H1 (cell line): ENCODE measurements at regions not wholly inside any gene's neighbourhood (a gene's known extent, or its start where the extent isn't known, plus 50 kb on each side); places are given as distances from the start of the nearest gene placed in this dataset.

Experiments used
- CTCF ChIA-PET: fragments of 300-600 bp; sonication (Branson Sonifier 250); formaldehyde crosslinking; loops from one replicate; lab custom pipeline; 2021; ENCODE audit not compliant: partially characterized antibody; lab: Charles Lee
- POLR2A ChIA-PET: fragments of 300-600 bp; sonication (Branson Sonifier 250); formaldehyde crosslinking; loops from one replicate; lab custom pipeline; 2021; ENCODE audit warnings: inconsistent platforms; ENCODE audit not compliant: partially characterized antibody; lab: Charles Lee
- DNase-seq, 2 experiments: peaks; one replicate each; pipeline versions ENCODE4 v3.0.0 to v3.0.0-alpha.2; 2010 to 2022; ENCODE audit warnings: low spot score in 2 of 2, low read depth in 1 of 2, mixed read lengths in 1 of 2
- FAIRE-seq: peaks from 2 replicates; lab custom pipeline; 2011; peaks lifted over from hg19 to GRCh38; lab: Jason Lieb, UNC
- H2AFZ ChIP-seq: 2 replicates; pipeline ENCODE4 v1.8.1; 2012; ENCODE audit warnings: low read length, inconsistent platforms
- H2AK5ac ChIP-seq: 2 replicates; pipeline ENCODE4 v1.6.1; 2013; ENCODE audit warnings: low read depth, low read length
- H2BK120ac ChIP-seq: replicated peaks from 2 replicates; pipeline ENCODE3; 2013; ENCODE audit warnings: low read depth, low read length, inconsistent platforms
- H2BK12ac ChIP-seq: 2 replicates; pipeline ENCODE4 v1.6.1; 2013; ENCODE audit warnings: low read depth, low read length
- H2BK15ac ChIP-seq: 2 replicates; pipeline ENCODE4 v1.6.1; 2013; ENCODE audit warnings: low read length
- H2BK20ac ChIP-seq: 2 replicates; pipeline ENCODE4 v1.6.1; 2013; ENCODE audit warnings: low read length
- H2BK5ac ChIP-seq: 2 replicates; pipeline ENCODE4 v1.6.1; 2013; ENCODE audit warnings: low read depth, low read length
- H3K14ac ChIP-seq: 2 replicates; pipeline ENCODE4 v1.6.1; 2013; ENCODE audit warnings: inconsistent platforms; ENCODE audit not compliant: insufficient read length
- H3K18ac ChIP-seq: 2 replicates; pipeline ENCODE4 v1.6.1; 2013; ENCODE audit warnings: low read length; ENCODE audit errors: extremely low read depth
- H3K23ac ChIP-seq: 2 replicates; pipeline ENCODE4 v1.6.1; 2013; ENCODE audit warnings: inconsistent platforms; ENCODE audit not compliant: insufficient read length
- H3K23me2 ChIP-seq: 2 replicates; pipeline ENCODE4 v1.6.1; 2013; ENCODE audit warnings: low read depth, low read length
- H3K27ac ChIP-seq: 2 replicates; pipeline ENCODE4 v1.6.1; 2011; ENCODE audit warnings: low read depth, low read length, inconsistent platforms
- H3K27me3 ChIP-seq, 4 experiments: replicated peaks in 1 of 4; 1 replicate in 1 of 4; 2 replicates in 3 of 4; pipeline versions ENCODE4 v1.6.1 to v1.8.1; 2011 to 2013; ENCODE audit warnings: low read length in 3 of 4, mild to moderate bottlenecking in 3 of 4, inconsistent platforms in 2 of 4, mixed read lengths in 2 of 4, moderate library complexity in 1 of 4; ENCODE audit not compliant: control insufficient read depth in 3 of 4, insufficient read depth in 3 of 4; ENCODE audit errors: extremely low read depth in 1 of 4
- H3K36me3 ChIP-seq, 4 experiments: 2 replicates each; pipeline versions ENCODE4 v1.6.1 to v1.8.1; 2011 to 2013; ENCODE audit warnings: mild to moderate bottlenecking in 4 of 4, low read length in 3 of 4, moderate library complexity in 2 of 4, control low read depth in 1 of 4, inconsistent platforms in 1 of 4; ENCODE audit not compliant: insufficient read depth in 4 of 4, control insufficient read depth in 2 of 4
- H3K4ac ChIP-seq: replicated peaks from 2 replicates; pipeline ENCODE3; 2013; ENCODE audit warnings: low read length, low read depth, mixed read lengths, inconsistent platforms; ENCODE audit not compliant: insufficient read length
- H3K4me1 ChIP-seq, 4 experiments: replicated peaks in 1 of 4; 1 replicate in 1 of 4; 2 replicates in 3 of 4; pipeline versions ENCODE4 v1.6.1 to v1.8.1; 2011 to 2013; ENCODE audit warnings: low read length in 3 of 4, inconsistent platforms in 2 of 4, mixed read lengths in 1 of 4; ENCODE audit not compliant: insufficient read depth in 4 of 4, control insufficient read depth in 3 of 4
- H3K4me2 ChIP-seq, 2 experiments: 2 replicates each; pipeline versions ENCODE4 v1.6.1 to v1.8.1; 2011 to 2013; ENCODE audit warnings: low read depth in 2 of 2, low read length in 2 of 2, control low read depth in 1 of 2, inconsistent platforms in 1 of 2, mild to moderate bottlenecking in 1 of 2; ENCODE audit not compliant: insufficient read depth in 1 of 2
- H3K4me3 ChIP-seq, 4 experiments: fragments of 200-600, 300-600 bp in 1 of 4; sonication (generic), shearing (Covaris generic), sonication (Bioruptor Twin) in 1 of 4; 2 replicates each; pipeline versions ENCODE4 v1.5.1 to v1.8.1; 2011 to 2016; ENCODE audit warnings: low read length in 4 of 4, low read depth in 3 of 4, control low read depth in 2 of 4, inconsistent platforms in 2 of 4, mild to moderate bottlenecking in 2 of 4, mixed read lengths in 1 of 4, moderate library complexity in 1 of 4; ENCODE audit not compliant: insufficient read depth in 2 of 4; ENCODE audit errors: extremely low read depth in 1 of 4
- H3K56ac ChIP-seq: replicated peaks from 2 replicates; pipeline ENCODE3; 2013; ENCODE audit warnings: low read depth, mild to moderate bottlenecking, mixed read lengths, low read length, inconsistent platforms; ENCODE audit not compliant: insufficient read length
- H3K79me1 ChIP-seq: 2 replicates; pipeline ENCODE4 v1.6.1; 2013; ENCODE audit warnings: low read depth, low read length, control low read depth
- H3K79me2 ChIP-seq, 2 experiments: 2 replicates each; pipeline versions ENCODE4 v1.6.1 to v1.8.1; 2012 to 2013; ENCODE audit warnings: low read length in 2 of 2, mild to moderate bottlenecking in 2 of 2, inconsistent platforms in 1 of 2; ENCODE audit not compliant: insufficient read depth in 2 of 2, control insufficient read depth in 1 of 2
- H3K9ac ChIP-seq, 4 experiments: replicated peaks in 1 of 4; 1 replicate in 1 of 4; 2 replicates in 3 of 4; pipeline versions ENCODE4 v1.6.1 to v1.8.1; 2011 to 2013; ENCODE audit warnings: low read depth in 3 of 4, low read length in 3 of 4, control low read depth in 2 of 4, mild to moderate bottlenecking in 2 of 4, moderate library complexity in 2 of 4, inconsistent platforms in 1 of 4; ENCODE audit errors: extremely low read depth in 1 of 4
- H3K9me3 ChIP-seq, 2 experiments: 2 replicates each; pipeline versions ENCODE4 v1.6.1 to v1.8.1; 2012 to 2013; ENCODE audit warnings: mild to moderate bottlenecking in 2 of 2, moderate library complexity in 2 of 2, control low read depth in 1 of 2, inconsistent platforms in 1 of 2, low read depth in 1 of 2, low read length in 1 of 2, mixed read lengths in 1 of 2; ENCODE audit not compliant: insufficient read depth in 2 of 2
- H4K20me1 ChIP-seq, 2 experiments: replicated peaks in 1 of 2; 2 replicates each; pipeline versions ENCODE3 to v1.8.1; 2011 to 2013; ENCODE audit warnings: inconsistent platforms in 2 of 2, low read length in 2 of 2, mild to moderate bottlenecking in 1 of 2; ENCODE audit not compliant: insufficient read depth in 2 of 2, control insufficient read depth in 1 of 2
- H4K5ac ChIP-seq: 2 replicates; pipeline ENCODE4 v1.6.1; 2013; ENCODE audit warnings: low read length, low read depth, mixed read lengths, inconsistent platforms; ENCODE audit not compliant: insufficient read length
- H4K8ac ChIP-seq: 2 replicates; pipeline ENCODE4 v1.8.0; 2013; ENCODE audit warnings: mild to moderate bottlenecking, moderate library complexity, low read length, inconsistent platforms; ENCODE audit not compliant: insufficient read depth; ENCODE audit errors: extremely low read depth
- H4K91ac ChIP-seq: replicated peaks from 2 replicates; pipeline ENCODE3; 2013; ENCODE audit warnings: low read length, mixed read lengths, inconsistent platforms; ENCODE audit not compliant: insufficient read length
- CEBPB ChIP-seq: IDR thresholded peaks from 2 replicates; pipeline ENCODE4 v1.6.1; 2012; ENCODE audit warnings: low read depth, low read length
- E2F6 ChIP-seq: IDR thresholded peaks from 2 replicates; pipeline ENCODE4 v1.6.1; 2012; ENCODE audit warnings: inconsistent platforms
- EP300 ChIP-seq, 2 experiments: IDR thresholded peaks; 1 replicate in 1 of 2; 2 replicates in 1 of 2; pipeline ENCODE4 v1.6.1; 2011 to 2012; ENCODE audit warnings: low read depth in 2 of 2, low read length in 2 of 2, mild to moderate bottlenecking in 2 of 2, borderline replicate concordance in 1 of 2, inconsistent platforms in 1 of 2, moderate library complexity in 1 of 2
- HDAC6 ChIP-seq: IDR thresholded peaks from one replicate; pipeline ENCODE4 v1.7.1; 2012; ENCODE audit warnings: low read depth, mild to moderate bottlenecking, inconsistent platforms, low read length, moderate library complexity
- NANOG ChIP-seq: IDR thresholded peaks from 2 replicates; pipeline ENCODE4 v1.6.1; 2011; ENCODE audit warnings: low read length, low read depth, mild to moderate bottlenecking, inconsistent platforms; ENCODE audit not compliant: insufficient read depth, poor library complexity, severe bottlenecking
- RFX5 ChIP-seq: IDR thresholded peaks from 2 replicates; pipeline ENCODE4 v1.6.1; 2011; ENCODE audit warnings: low read depth, low read length, improper control_type of control experiment, borderline replicate concordance
- RNF2 ChIP-seq: fragments of 200-900, 300-1000 bp; sonication (generic); IDR thresholded peaks from 2 replicates; pipeline ENCODE4 v1.7.1; 2016; ENCODE audit warnings: borderline replicate concordance, low read depth, mild to moderate bottlenecking, antibody characterized with exemption, low read length; ENCODE audit not compliant: poor library complexity, severe bottlenecking; ENCODE audit errors: missing control alignments
- WGBS, 2 experiments: shearing (Covaris generic) in 1 of 2; methylation state at CpG; one replicate each; pipeline versions ENCODE4 v1.1.6 to v1.1.7; 2013 to 2015; ENCODE audit warnings: low lambda C conversion rate in 2 of 2, mixed read lengths in 2 of 2, inconsistent platforms in 1 of 2, low coverage in 1 of 2, missing lambda C conversion rate in 1 of 2; ENCODE audit not compliant: insufficient replicate concordance in 2 of 2, insufficient coverage in 1 of 2, insufficient read length in 1 of 2; ENCODE audit errors: extremely low coverage in 1 of 2, missing lambda C conversion rate in 1 of 2; 5-methylcytosine and 5-hydroxymethylcytosine counted together

DNA sequence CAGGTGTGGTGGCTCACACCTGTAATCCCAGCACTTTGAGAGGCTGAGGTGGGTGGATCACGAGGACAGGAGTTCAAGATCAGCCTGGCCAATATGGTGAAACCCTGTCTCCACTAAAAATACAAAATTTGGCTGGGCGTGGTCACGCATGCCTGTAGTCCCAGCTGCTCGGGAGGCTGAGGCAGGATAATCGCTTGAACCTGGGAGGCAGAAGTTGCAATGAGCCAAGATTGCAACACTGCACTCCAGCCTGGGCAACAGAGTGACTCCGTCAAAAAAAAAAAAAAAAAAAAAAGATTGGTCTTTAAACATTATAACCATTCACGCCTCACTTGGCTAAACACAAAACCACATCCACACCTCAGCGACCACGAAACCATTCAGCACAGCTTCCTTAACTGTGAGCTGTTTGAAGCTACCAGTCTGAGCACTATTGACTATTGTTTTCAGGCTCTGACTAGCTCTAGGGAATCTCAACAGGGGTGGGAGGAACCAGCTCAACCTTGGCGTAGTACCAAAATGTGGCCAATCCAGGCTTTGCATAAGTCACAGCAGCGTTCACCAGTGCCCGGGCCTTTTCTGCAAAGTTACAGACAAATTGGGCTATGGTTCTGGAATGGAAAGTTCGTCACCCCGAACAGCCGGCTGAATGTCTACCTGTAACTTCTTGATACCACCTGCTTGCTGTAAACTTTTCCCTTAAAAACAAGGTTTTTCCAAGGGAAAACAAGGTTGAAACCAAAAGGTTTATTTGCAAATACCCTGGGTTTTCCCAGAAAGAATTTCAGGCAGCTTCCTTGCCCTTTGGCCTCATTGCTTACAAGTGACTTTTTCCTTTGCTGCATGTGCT, 73.6 kb upstream of the DHX15 start:
- ChIA-PET POLR2A (interaction anchor here (0.6 to 3.3 kb wide), 9 partner anchors 8 to 144 kb away, joined by 3 to 19 read pairs (median 7); partner anchors contain the start of gene DHX15), CTCF (interaction anchor here (0.6 to 1.1 kb wide), 5 partner anchors 16 to 258 kb away, joined by 3 to 5 read pairs (median 3); no protein-coding TSS in a partner anchor)
- no peak overlapping the region for H3K14ac ChIP-seq
- 59% methylated on average over 14 of the region's 15 CpGs; no CpG with 5 or more reads in 1 of the 2 experiments for WGBS, 2 experiments
- no peaks in the 10 kb centered on the region; a peak in 1 of 7 replicates for H3K27me3 ChIP-seq
- no peak overlapping the region for H2BK15ac ChIP-seq
- no peak overlapping the region for H3K23ac ChIP-seq
- DNase-seq: no peak
- H2BK5ac ChIP-seq: peak overlapping the region; percentile 76; the same call in 1 of the 2 replicates
- TF ChIP-seq RFX5: no peak
- no peak for TF ChIP-seq EP300 (IDR thresholded peaks at IDR 0.05; ENCODE audit: borderline replicate concordance in 1 of 2, low read depth in 2 of 2, low read length in 2 of 2)
- TF ChIP-seq NANOG: peak; percentile 75
- TF ChIP-seq RNF2: no peak
- TF ChIP-seq CEBPB: no peak
- no peak for TF ChIP-seq E2F6
- no peak for TF ChIP-seq HDAC6
- H2AK5ac ChIP-seq: peak overlapping the region; percentile 82; the same call in 1 of the 2 replicates
- peak overlapping the region; percentile 13 for H2BK12ac ChIP-seq
- H4K20me1 ChIP-seq: no peaks in the 10 kb centered on the region
- H2BK20ac ChIP-seq: no peak overlapping the region
- no peak overlapping the region for H4K91ac ChIP-seq
- no peaks in the 10 kb centered on the region for H3K79me2 ChIP-seq
- no peak overlapping the region for H4K8ac ChIP-seq
- no peak overlapping the region for H3K4ac ChIP-seq
- H3K36me3 ChIP-seq: no peaks in the 10 kb centered on the region
- H3K27ac ChIP-seq: no peak overlapping the region; the same call in 1 of the 2 replicates
- H3K4me3 ChIP-seq: peak overlapping the region in 1 of 4 experiments; percentile 3; a peak in 1 of 8 replicates
- no peaks in the 10 kb centered on the region for H3K9me3 ChIP-seq
- H3K9ac ChIP-seq: no peak overlapping the region
- peak overlapping the region; percentile 41; the same call in 1 of the 2 replicates for H3K18ac ChIP-seq
- H3K79me1 ChIP-seq: no peaks in the 10 kb centered on the region
- no peak overlapping the region for H3K56ac ChIP-seq
- H2BK120ac ChIP-seq: no peak overlapping the region
- no peak overlapping the region for H2AFZ ChIP-seq
- H3K4me2 ChIP-seq: peak overlapping the region; percentile 25 to 73; a peak in 2 of 4 replicates
- H3K23me2 ChIP-seq: no peaks in the 10 kb centered on the region
- FAIRE-seq: peak; percentile 93
- no peak overlapping the region for H4K5ac ChIP-seq
- peaks cover 7 to 42% (median 32%) of the 10 kb centered on the region in 4 experiments for H3K4me1 ChIP-seq
